GM21576 (cell line): ENCODE measurements at regions not wholly inside any gene's neighbourhood (a gene's known extent, or its start where the extent isn't known, plus 50 kb on each side); places are given as distances from the start of the nearest gene placed in this dataset.

Source experiments
- ATAC-seq: cut with Tn5 transposase; IDR thresholded peaks from one replicate; pipeline ENCODE4 v1.9.1; 2021; ENCODE audit warnings: mild to moderate bottlenecking, moderate library complexity; ENCODE audit not compliant: unreplicated experiment

GRCh38 chr13:84290386-84290785 is 408.1 kb upstream of the SLITRK1 start:
- no peak for ATAC-seq

DNA sequence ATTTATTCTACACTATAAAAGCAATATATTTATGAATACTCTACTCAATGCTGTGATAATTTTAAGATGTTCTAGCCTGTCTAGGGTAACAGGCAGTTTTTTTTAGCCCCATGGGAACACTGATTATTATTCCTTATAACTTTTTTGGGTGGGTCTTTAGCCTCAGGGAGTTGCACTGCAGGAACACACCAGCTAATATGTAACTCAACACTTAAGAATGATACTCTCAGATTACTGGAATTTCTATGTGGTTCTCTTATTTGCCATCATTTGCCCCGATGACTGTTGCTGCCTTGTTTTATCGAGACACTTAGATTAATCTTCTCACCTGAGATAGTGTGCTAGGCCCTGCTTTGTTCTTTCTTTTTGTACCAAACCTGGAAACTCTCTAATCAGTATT is 396.9 kb upstream of the SLITRK1 start:
- no peak for ATAC-seq

DNA sequence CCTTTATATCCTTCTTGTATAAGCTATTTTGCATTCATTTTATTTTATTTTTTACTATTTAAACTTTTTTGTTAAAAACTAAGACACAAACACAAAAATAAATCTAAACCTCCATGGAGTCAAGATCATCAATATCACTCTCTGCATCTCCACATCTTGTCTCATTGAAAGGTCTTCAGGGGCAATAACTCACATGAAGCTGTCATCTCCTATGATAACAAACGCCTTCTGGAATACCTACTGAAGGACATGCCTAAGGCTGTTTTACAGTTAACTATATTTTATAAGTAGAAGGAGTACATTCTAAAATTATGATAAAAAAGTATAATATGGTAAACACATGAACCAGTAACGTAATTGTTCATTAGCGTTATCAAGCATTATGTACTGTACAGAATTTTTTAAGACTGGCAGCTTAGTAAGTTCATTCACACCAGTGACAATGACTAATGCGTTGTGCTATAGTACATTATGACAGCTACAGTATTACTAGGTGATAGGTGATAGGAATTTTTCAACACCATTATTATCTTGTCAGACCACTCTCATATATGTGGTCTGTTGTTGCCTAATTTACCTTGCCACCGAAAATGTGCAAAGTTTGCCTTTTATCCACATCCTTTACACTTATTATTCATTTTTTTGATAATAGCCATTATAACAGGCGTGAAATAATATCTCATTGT is 390.7 kb upstream of the SLITRK1 start:
- ATAC-seq = no peak

DNA sequence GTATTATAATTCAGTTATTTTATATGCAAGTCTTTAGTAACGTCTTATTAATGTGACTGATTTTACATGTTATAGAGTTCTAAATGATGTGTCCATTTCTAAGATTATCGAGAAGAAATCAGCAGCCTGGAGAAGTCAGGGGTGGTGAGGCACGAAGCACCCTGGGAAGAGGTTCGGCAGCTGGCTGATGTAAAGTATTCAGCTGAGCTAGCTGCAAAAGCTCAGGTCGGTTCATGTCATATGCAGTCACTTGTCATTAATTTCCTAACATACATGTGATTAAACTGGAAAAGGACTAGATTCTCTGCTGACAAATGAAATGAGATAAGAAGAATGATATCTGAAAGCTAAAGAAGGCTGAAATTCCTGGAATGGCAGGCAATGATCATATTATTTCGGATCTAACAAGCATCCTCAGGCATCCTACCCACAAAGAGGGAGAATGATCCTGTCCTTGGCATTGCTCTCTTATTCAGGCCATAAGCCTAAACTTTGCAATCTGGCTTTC is 383.0 kb upstream of the SLITRK1 start:
- no peak for ATAC-seq

GRCh38 chr13:84263354-84264069 is 381.2 kb upstream of the SLITRK1 start:
- no peak for ATAC-seq

DNA sequence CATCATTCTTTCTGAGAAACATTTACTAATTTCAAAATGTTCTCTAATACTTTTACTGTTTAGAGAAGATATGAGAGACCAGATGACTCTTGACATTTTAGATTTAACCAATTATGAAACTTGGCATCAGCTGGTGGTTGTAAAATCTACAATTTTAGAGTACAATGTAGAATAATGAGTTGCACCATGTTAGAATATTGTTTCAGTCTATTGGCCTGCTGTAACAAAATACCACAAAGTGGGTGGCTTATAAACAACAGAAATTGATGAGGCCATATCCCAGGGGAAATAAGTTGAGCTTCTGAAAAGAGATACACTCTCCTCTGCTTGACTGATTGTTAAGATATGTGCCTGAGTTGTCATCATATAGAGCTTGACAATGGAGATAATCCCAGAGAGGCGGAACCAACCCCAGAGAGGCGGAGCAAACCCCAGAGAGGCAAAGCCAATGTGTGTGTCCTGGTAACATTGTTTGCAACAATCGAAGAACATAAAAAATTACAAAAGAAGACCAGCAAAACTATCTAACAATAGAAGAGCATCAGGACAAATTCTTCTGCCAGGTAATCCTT is 373.0 kb upstream of the SLITRK1 start:
- no peak for ATAC-seq

- ATAC-seq = no peak
Observed at GRCh38 chr13:84249463-84249862, 367.2 kb upstream of the SLITRK1 start.

- no peak for ATAC-seq
Observed at GRCh38 chr13:84243340-84243739, 361.1 kb upstream of the SLITRK1 start.

- no peak for ATAC-seq
Observed at GRCh38 chr13:84239032-84239431, 356.8 kb upstream of the SLITRK1 start.

DNA sequence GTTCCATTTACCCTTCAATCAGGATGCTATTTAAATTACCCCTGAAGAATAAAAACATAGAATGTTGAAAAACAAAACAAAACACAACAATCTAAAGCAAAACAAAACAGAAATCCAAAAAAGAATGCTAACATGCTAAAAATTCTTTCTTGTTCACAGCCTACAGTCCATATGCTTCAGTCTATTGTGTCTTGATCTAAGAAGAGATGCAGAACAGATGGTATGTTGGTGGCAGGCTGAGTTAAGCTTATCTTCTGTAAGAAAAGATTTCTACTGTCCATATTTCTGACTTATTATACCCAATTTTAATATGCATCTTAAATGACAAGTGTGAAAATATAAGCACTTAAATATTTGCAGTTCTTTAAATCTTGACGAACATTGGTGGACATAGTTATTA is 356.1 kb upstream of the SLITRK1 start:
- ATAC-seq = no peak

- no peak for ATAC-seq
Observed at GRCh38 chr13:84237143-84237542, 354.9 kb upstream of the SLITRK1 start.

GRCh38 chr13:84234416-84234815 is 352.1 kb upstream of the SLITRK1 start:
- ATAC-seq = no peak

DNA sequence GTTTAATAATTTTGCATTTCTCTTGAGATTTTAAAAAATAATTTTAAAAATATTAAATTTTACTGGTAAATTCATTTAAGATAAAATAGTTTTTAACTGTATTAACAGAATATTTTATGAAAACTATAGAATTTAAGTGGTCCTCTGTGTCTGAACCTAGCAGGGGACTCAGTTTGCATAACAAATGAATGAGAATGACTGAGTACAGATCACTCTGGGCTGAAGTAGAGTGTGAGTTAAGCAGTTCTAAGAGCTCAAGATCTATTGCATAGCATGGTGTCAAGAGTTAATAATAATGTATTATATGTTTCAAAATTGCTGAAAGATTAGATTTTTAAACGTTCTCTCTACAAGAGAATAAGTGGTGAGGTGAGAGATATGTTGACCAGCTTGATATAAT is 348.3 kb upstream of the SLITRK1 start:
- ATAC-seq = no peak

GRCh38 chr13:84211048-84211447 is 328.8 kb upstream of the SLITRK1 start:
- ATAC-seq = no peak

DNA sequence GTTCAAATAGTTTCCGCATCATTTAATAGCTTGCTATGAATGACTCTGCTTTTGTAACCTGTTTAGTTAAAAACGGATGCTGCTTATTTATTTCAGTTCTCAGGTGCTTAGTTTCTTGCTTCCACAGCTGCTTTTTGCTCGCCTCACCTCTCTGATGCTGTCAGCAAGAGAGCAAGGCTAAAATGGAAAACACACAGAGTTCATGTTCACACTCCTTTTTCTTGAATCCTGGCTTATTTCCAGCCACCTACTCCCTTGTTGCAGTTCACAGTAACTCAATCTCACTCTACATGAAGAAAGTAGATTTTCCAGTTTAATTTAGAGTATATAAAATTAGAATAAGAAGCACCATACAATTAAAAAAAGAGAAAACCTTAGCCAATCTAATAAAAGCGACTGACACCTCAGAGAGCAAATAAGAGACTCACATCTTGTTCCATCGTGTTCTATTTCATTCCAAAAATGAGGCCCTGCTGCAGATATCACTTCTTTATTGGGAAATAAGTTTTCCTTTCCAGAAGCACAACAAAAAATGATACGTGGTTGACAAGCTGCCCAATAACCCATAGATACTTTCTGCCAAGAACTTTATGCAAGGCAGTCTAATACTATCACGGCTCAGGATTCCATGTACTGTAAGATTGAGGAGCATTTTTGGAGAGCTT is 326.1 kb upstream of the SLITRK1 start:
- ATAC-seq = no peak

DNA sequence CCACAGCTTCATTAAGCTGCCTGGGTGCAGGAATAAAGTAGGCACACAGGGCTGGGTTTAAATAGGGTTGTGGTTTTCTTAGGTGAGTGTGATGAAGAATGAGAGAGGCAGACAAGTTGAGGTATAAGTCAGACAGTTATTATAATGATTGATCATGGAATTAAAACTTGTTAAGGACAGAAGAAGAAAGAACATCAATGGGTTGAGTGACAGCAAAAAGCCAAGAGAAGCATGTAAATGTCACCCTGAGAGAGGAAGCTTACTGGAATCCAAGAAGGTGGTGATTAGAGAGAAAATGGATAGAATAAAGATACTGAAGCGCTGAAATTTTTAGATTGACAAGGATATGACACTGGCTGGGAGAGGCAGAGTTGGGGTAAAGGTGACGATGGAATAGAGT is 325.2 kb upstream of the SLITRK1 start:
- no peak for ATAC-seq

GRCh38 chr13:84200971-84201370 is 318.7 kb upstream of the SLITRK1 start:
- no peak for ATAC-seq

DNA sequence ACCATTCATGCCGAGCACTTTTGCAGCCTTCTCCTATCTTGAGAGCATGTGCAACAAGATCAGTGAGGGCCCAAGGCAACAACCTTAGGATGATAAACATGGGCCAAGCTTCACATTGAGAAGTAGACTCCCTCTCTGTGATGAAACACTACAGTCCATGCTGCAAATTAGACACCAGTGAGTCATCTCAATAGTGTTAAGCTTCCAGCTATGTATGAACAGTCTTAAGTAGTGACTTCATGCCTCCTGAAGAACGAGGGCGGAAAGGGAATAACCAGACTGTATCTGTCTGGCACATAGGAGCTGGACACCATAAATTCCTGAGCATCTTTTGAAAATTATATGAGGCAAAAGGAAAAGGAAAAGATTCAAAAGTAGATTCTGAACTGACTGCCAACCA is 309.9 kb upstream of the SLITRK1 start:
- no peak for ATAC-seq

GRCh38 chr13:84191139-84191538 is 308.9 kb upstream of the SLITRK1 start:
- ATAC-seq = no peak

- no peak for ATAC-seq
Observed at GRCh38 chr13:84187626-84188025, 305.4 kb upstream of the SLITRK1 start.

DNA sequence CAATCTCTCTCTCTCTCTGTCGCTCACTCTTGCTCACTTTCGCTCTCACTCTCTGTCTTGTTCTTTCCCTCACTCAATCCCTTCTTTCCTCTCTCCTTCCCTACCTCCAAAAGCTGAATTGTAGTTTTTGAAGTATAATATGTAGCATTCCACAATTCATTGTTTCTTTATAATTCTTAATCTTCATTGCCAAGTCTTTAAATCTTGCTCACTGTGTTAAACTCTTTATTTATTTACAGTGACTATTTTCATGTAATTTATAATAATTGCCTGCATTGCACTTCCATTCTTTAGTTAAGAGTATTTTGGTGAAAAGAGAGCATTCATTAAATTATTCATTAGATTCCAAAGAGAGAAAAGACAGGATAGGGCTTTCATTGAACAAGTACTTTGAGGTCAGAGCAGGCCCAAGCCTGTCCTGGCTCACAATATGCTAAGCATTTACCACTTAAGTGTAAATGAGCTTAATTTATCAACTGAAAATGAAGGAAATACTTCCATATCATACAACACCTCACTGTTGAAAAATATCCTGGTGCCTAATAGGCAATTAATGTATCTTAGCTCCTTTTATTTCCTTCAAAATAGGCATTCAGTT is 257.4 kb upstream of the SLITRK1 start:
- ATAC-seq = no peak
